Effector memory CD8-positive, alpha-beta T cell (primary cell): ENCODE measurements at regions not wholly inside any gene's neighbourhood (a gene's known extent, or its start where the extent isn't known, plus 50 kb on each side); places are given as distances from the start of the nearest gene placed in this dataset.
"Not testable (repeated sequence)": the region's sequence is repeated elsewhere in the genome, so short reads cannot be mapped to it uniquely, and the experiment has no call there.

ENCODE experiments used
- ATAC-seq: fragments of 150-1000 bp; cut with Tn5 transposase; replicated peaks from 2 replicates; pipeline ENCODE4 v1.10.0; 2021; ENCODE audit warnings: mild to moderate bottlenecking, moderate library complexity
- DNase-seq, 3 experiments: peaks; one replicate each; pipeline ENCODE4 v3.0.0; 2021
- H3K27ac Mint-ChIP-seq, 2 donors: one replicate each; pipeline ENCODE4 v1.8.0; 2022; ENCODE audit warnings: mild to moderate bottlenecking in 2 of 2, mixed read lengths in 2 of 2, moderate library complexity in 2 of 2
- H3K27me3 Mint-ChIP-seq, 2 donors: one replicate each; pipeline ENCODE4 v1.8.0; 2022; ENCODE audit warnings: mixed read lengths in 2 of 2
- H3K36me3 Mint-ChIP-seq: one replicate; pipeline ENCODE4 v1.8.0; 2022; ENCODE audit warnings: mild to moderate bottlenecking, moderate library complexity, mixed read lengths; ENCODE audit not compliant: insufficient read depth
- H3K4me1 Mint-ChIP-seq, 2 donors: one replicate each; pipeline ENCODE4 v1.8.0; 2022; ENCODE audit warnings: low read depth in 2 of 2, mixed read lengths in 2 of 2
- H3K4me3 Mint-ChIP-seq, 2 donors: one replicate each; pipeline ENCODE4 v1.8.0; 2022; ENCODE audit warnings: mild to moderate bottlenecking in 2 of 2, mixed read lengths in 2 of 2, moderate library complexity in 2 of 2
- H3K9me3 Mint-ChIP-seq, 2 donors: one replicate each; pipeline ENCODE4 v1.8.0; 2022; ENCODE audit warnings: mixed read lengths in 2 of 2

- H3K27ac Mint-ChIP-seq = no peak overlapping the region
- no peaks in the 10 kb centered on the region for H3K27me3 Mint-ChIP-seq
- DNase-seq (no peak), ATAC-seq (no peak)
- H3K9me3 Mint-ChIP-seq = no peaks in the 10 kb centered on the region
- H3K36me3 Mint-ChIP-seq = no peaks in the 10 kb centered on the region
- no peaks in the 10 kb centered on the region for H3K4me1 Mint-ChIP-seq
- H3K4me3 Mint-ChIP-seq = no peak overlapping the region
Measured at GRCh38 chr19:28703400-28703956, 509.5 kb downstream of the UQCRFS1 start.

- H3K4me1 Mint-ChIP-seq = no peaks in the 10 kb centered on the region
- H3K9me3 Mint-ChIP-seq = no peaks in the 10 kb centered on the region
- H3K36me3 Mint-ChIP-seq = peaks cover 3% of the 10 kb centered on the region
Measured at GRCh38 chr19:28701491-28701890, 511.5 kb downstream of the UQCRFS1 start.

GRCh38 chr19:28700176-28700575, 512.8 kb downstream of the UQCRFS1 start:
- DNase-seq = no peak
- Mint-ChIP-seq H3K36me3 (peaks cover 3% of the 10 kb centered on the region), H3K4me1 (no peaks in the 10 kb centered on the region), H3K9me3 (no peaks in the 10 kb centered on the region), H3K4me3 (no peak overlapping the region), H3K27me3 (peaks cover 0 to 14% of the 10 kb centered on the region in 2 donors), H3K27ac (no peak overlapping the region)
- ATAC-seq = no peak

More at GRCh38 chr19:28701491-28701890, 511.5 kb downstream of the UQCRFS1 start:
- DNase-seq (no peak), ATAC-seq (no peak)
- Mint-ChIP-seq H3K27ac (no peak overlapping the region), H3K4me3 (no peak overlapping the region), H3K27me3 (peaks cover 0 to 1% of the 10 kb centered on the region in 2 donors)

GRCh38 chr19:28697308-28697707, 515.6 kb downstream of the UQCRFS1 start:
- no peak for DNase-seq
- H3K4me1 Mint-ChIP-seq = no peaks in the 10 kb centered on the region
- ATAC-seq = no peak
- no peaks in the 10 kb centered on the region for H3K9me3 Mint-ChIP-seq
- no peak overlapping the region for H3K4me3 Mint-ChIP-seq
- no peak overlapping the region for H3K27ac Mint-ChIP-seq
- H3K27me3 Mint-ChIP-seq = peaks cover 0 to 21% of the 10 kb centered on the region in 2 donors
- peaks cover 3% of the 10 kb centered on the region for H3K36me3 Mint-ChIP-seq

GRCh38 chr19:28694812-28695211, 518.1 kb downstream of the UQCRFS1 start:
- ATAC-seq (no peak), DNase-seq (no peak)
- no peak overlapping the region for H3K4me3 Mint-ChIP-seq
- H3K27ac Mint-ChIP-seq = no peak overlapping the region
- H3K9me3 Mint-ChIP-seq = no peaks in the 10 kb centered on the region
- peaks cover 3% of the 10 kb centered on the region for H3K36me3 Mint-ChIP-seq
- H3K4me1 Mint-ChIP-seq = no peaks in the 10 kb centered on the region
- peaks cover 0 to 21% of the 10 kb centered on the region in 2 donors for H3K27me3 Mint-ChIP-seq

GRCh38 chr19:28691683-28692082, 521.3 kb downstream of the UQCRFS1 start:
- no peaks in the 10 kb centered on the region for H3K36me3 Mint-ChIP-seq
- no peak for DNase-seq

GRCh38 chr19:28689464-28689863, 523.5 kb downstream of the UQCRFS1 start:
- not testable (repeated sequence) for H3K36me3 Mint-ChIP-seq, H3K27me3 Mint-ChIP-seq, H3K4me1 Mint-ChIP-seq, H3K27ac Mint-ChIP-seq, DNase-seq, H3K4me3 Mint-ChIP-seq, ATAC-seq, H3K9me3 Mint-ChIP-seq

More at GRCh38 chr19:28691683-28692082, 521.3 kb downstream of the UQCRFS1 start:
- H3K9me3 Mint-ChIP-seq = no peaks in the 10 kb centered on the region
- ATAC-seq = no peak
- no peaks in the 10 kb centered on the region for H3K4me1 Mint-ChIP-seq
- H3K27me3 Mint-ChIP-seq = peaks cover 0 to 21% of the 10 kb centered on the region in 2 donors
- no peak overlapping the region for H3K27ac Mint-ChIP-seq
- no peak overlapping the region for H3K4me3 Mint-ChIP-seq

- DNase-seq = no peak
- no peaks in the 10 kb centered on the region for H3K9me3 Mint-ChIP-seq
- no peaks in the 10 kb centered on the region for H3K36me3 Mint-ChIP-seq
- H3K4me1 Mint-ChIP-seq = no peaks in the 10 kb centered on the region
- no peak for ATAC-seq
- H3K4me3 Mint-ChIP-seq = no peak overlapping the region
- H3K27ac Mint-ChIP-seq = no peak overlapping the region
- H3K27me3 Mint-ChIP-seq = no peaks in the 10 kb centered on the region
Measured at GRCh38 chr19:28687296-28687695, 525.7 kb downstream of the UQCRFS1 start.

GRCh38 chr19:28686756-28687155, 526.2 kb downstream of the UQCRFS1 start:
- Mint-ChIP-seq H3K27ac (no peak overlapping the region), H3K9me3 (no peaks in the 10 kb centered on the region), H3K4me3 (no peak overlapping the region), H3K27me3 (no peaks in the 10 kb centered on the region), H3K4me1 (no peaks in the 10 kb centered on the region), H3K36me3 (no peaks in the 10 kb centered on the region)
- DNase-seq (no peak), ATAC-seq (no peak)

GRCh38 chr19:28685802-28686201, 527.1 kb downstream of the UQCRFS1 start:
- no peaks in the 10 kb centered on the region for H3K36me3 Mint-ChIP-seq
- no peaks in the 10 kb centered on the region for H3K4me1 Mint-ChIP-seq
- DNase-seq = no peak
- ATAC-seq = no peak
- H3K4me3 Mint-ChIP-seq = no peak overlapping the region
- H3K27ac Mint-ChIP-seq = no peak overlapping the region
- H3K27me3 Mint-ChIP-seq = no peaks in the 10 kb centered on the region
- H3K9me3 Mint-ChIP-seq = no peaks in the 10 kb centered on the region

- H3K27me3 Mint-ChIP-seq, ATAC-seq, DNase-seq, H3K4me1 Mint-ChIP-seq, H3K36me3 Mint-ChIP-seq, H3K4me3 Mint-ChIP-seq, H3K9me3 Mint-ChIP-seq, H3K27ac Mint-ChIP-seq: not testable (repeated sequence)
Measured at GRCh38 chr19:28685077-28685476, 527.9 kb downstream of the UQCRFS1 start.

- H3K27ac Mint-ChIP-seq = no peak overlapping the region
- DNase-seq = no peak
- H3K36me3 Mint-ChIP-seq = no peaks in the 10 kb centered on the region
- ATAC-seq = no peak
- no peaks in the 10 kb centered on the region for H3K4me1 Mint-ChIP-seq
- H3K9me3 Mint-ChIP-seq = no peaks in the 10 kb centered on the region
- H3K4me3 Mint-ChIP-seq = no peak overlapping the region
- no peaks in the 10 kb centered on the region for H3K27me3 Mint-ChIP-seq
Measured at GRCh38 chr19:28680111-28680510, 532.8 kb downstream of the UQCRFS1 start.

- H3K27ac Mint-ChIP-seq = no peak overlapping the region
- H3K9me3 Mint-ChIP-seq = peaks cover 10 to 45% of the 10 kb centered on the region in 2 donors
- DNase-seq = no peak
- H3K4me3 Mint-ChIP-seq = no peak overlapping the region
- no peaks in the 10 kb centered on the region for H3K36me3 Mint-ChIP-seq
- no peaks in the 10 kb centered on the region for H3K4me1 Mint-ChIP-seq
- ATAC-seq = no peak
- H3K27me3 Mint-ChIP-seq = peaks cover 0 to 6% of the 10 kb centered on the region in 2 donors
Measured at GRCh38 chr19:28670836-28671235, 542.1 kb downstream of the UQCRFS1 start.

GRCh38 chr19:28669804-28670203, 543.1 kb downstream of the UQCRFS1 start:
- H3K27me3 Mint-ChIP-seq = peaks cover 0 to 12% of the 10 kb centered on the region in 2 donors
- H3K9me3 Mint-ChIP-seq = peaks cover 10 to 45% of the 10 kb centered on the region in 2 donors
- DNase-seq = no peak
- H3K36me3 Mint-ChIP-seq = no peaks in the 10 kb centered on the region
- H3K4me1 Mint-ChIP-seq = no peaks in the 10 kb centered on the region
- no peak for ATAC-seq
- no peak overlapping the region for H3K27ac Mint-ChIP-seq
- H3K4me3 Mint-ChIP-seq = no peak overlapping the region
